GM23338 (cell line): ENCODE measurements at regions not wholly inside any gene's neighbourhood (a gene's known extent, or its start where the extent isn't known, plus 50 kb on each side); places are given as distances from the start of the nearest gene placed in this dataset.

Experiments used
- ATAC-seq: fragments of 200-7000 bp; cut with Tn5 transposase; 3 replicates; pipeline ENCODE4 v1.9.1; 2020
- DNase-seq: peaks from one replicate; pipeline ENCODE4 v3.0.0-alpha.2; 2015; ENCODE audit warnings: low spot score
- H2AFZ ChIP-seq: fragments of 200-600 bp; sonication (generic); 2 replicates; pipeline ENCODE4 v1.8.0; 2016; ENCODE audit warnings: antibody characterized with exemption, mild to moderate bottlenecking, moderate library complexity
- H3F3A ChIP-seq: fragments of 200-600 bp; sonication (generic); replicated peaks from 2 replicates; pipeline ENCODE4 v1.8.0; 2017; ENCODE audit warnings: antibody characterized with exemption, mixed run types, low read depth
- H3K27ac ChIP-seq: fragments of 200-600 bp; sonication (generic); 2 replicates; pipeline ENCODE4 v1.6.1; 2016; ENCODE audit warnings: low read depth
- H3K27me3 ChIP-seq: fragments of 200-600 bp; sonication (generic); 2 replicates; pipeline ENCODE4 v1.8.0; 2016; ENCODE audit warnings: mild to moderate bottlenecking, mixed run types, moderate library complexity; ENCODE audit not compliant: insufficient read depth
- H3K36me3 ChIP-seq: fragments of 200-600 bp; sonication (generic); 2 replicates; pipeline ENCODE4 v1.8.0; 2016; ENCODE audit warnings: mild to moderate bottlenecking; ENCODE audit not compliant: insufficient read depth
- H3K4me1 ChIP-seq: fragments of 200-600 bp; sonication (generic); 2 replicates; pipeline ENCODE4 v1.8.0; 2016; ENCODE audit warnings: mild to moderate bottlenecking, moderate library complexity; ENCODE audit not compliant: insufficient read depth
- H3K4me2 ChIP-seq: fragments of 200-600 bp; sonication (generic); 2 replicates; pipeline ENCODE4 v1.7.1; 2017; ENCODE audit warnings: mixed run types
- H3K4me3 ChIP-seq: fragments of 200-600 bp; sonication (generic); 2 replicates; pipeline ENCODE4 v1.6.1; 2016; ENCODE audit warnings: mixed run types
- H3K79me2 ChIP-seq: fragments of 200-600 bp; sonication (generic); replicated peaks from 2 replicates; pipeline ENCODE4 v1.8.0; 2017; ENCODE audit warnings: mild to moderate bottlenecking; ENCODE audit not compliant: insufficient read depth
- H3K9me2 ChIP-seq: fragments of 200-600 bp; sonication (generic); 2 replicates; pipeline ENCODE4 v1.8.0; 2017; ENCODE audit not compliant: insufficient read depth
- H4K20me1 ChIP-seq: fragments of 200-600 bp; sonication (generic); replicated peaks from 2 replicates; pipeline ENCODE4 v1.8.0; 2017; ENCODE audit warnings: mild to moderate bottlenecking; ENCODE audit not compliant: insufficient read depth
- H3K27ac Mint-ChIP-seq: 2 replicates; pipeline ENCODE4 v1.8.0; 2020; ENCODE audit warnings: inconsistent platforms, mild to moderate bottlenecking, moderate library complexity, mixed read lengths
- H3K27me3 Mint-ChIP-seq: 3 replicates; pipeline ENCODE4 v1.8.0; 2022; ENCODE audit warnings: low read depth, mild to moderate bottlenecking, moderate library complexity, mixed read lengths, inconsistent platforms; ENCODE audit not compliant: insufficient read depth, poor library complexity
- H3K36me3 Mint-ChIP-seq: 3 replicates; pipeline ENCODE4 v1.8.0; 2021; ENCODE audit warnings: low read depth, mild to moderate bottlenecking, inconsistent platforms, moderate library complexity, mixed read lengths
- H3K4me1 Mint-ChIP-seq: 3 replicates; pipeline ENCODE4 v1.8.0; 2020; ENCODE audit warnings: mild to moderate bottlenecking, inconsistent platforms, mixed read lengths
- H3K4me3 Mint-ChIP-seq: 3 replicates; pipeline ENCODE4 v1.8.0; 2021; ENCODE audit warnings: moderate library complexity, mild to moderate bottlenecking, inconsistent platforms, mixed read lengths
- H3K9me3 Mint-ChIP-seq: 3 replicates; pipeline ENCODE4 v1.8.0; 2020; ENCODE audit warnings: moderate library complexity, mild to moderate bottlenecking, inconsistent platforms, mixed read lengths
- JUNB ChIP-seq: IDR thresholded peaks from one replicate; pipeline ENCODE4 v1.6.1; 2016; ENCODE audit warnings: antibody characterized with exemption; ENCODE audit not compliant: unreplicated experiment
- NANOG ChIP-seq: IDR thresholded peaks from 2 replicates; pipeline ENCODE4 v1.6.1; 2016; ENCODE audit warnings: antibody characterized with exemption, borderline replicate concordance
- POLR2AphosphoS5 ChIP-seq: IDR thresholded peaks from 2 replicates; pipeline ENCODE4 v1.6.1; 2016; ENCODE audit warnings: antibody characterized with exemption, low read depth
- REST ChIP-seq: IDR thresholded peaks from one replicate; pipeline ENCODE4 v1.6.1; 2018; ENCODE audit warnings: antibody characterized with exemption; ENCODE audit not compliant: unreplicated experiment
- ZNF462 ChIP-seq: fragments of 250-450 bp; sonication (Bioruptor Pico); IDR thresholded peaks from 2 replicates; pipeline ENCODE4 v1.5.0; 2020; ENCODE audit warnings: mild to moderate bottlenecking, moderate library complexity

- H3K4me3 Mint-ChIP-seq, result no peak overlapping the region
- peaks cover 51% of the 10 kb centered on the region for H3K4me1 Mint-ChIP-seq
- DNase-seq (no peak), ATAC-seq (no peak)
- H3K36me3 Mint-ChIP-seq, result 0 out of 3 replicates have a peak, but pooled peaks cover 3% of the 10 kb centered on the region
- Histone ChIP-seq H2AFZ (no peak overlapping the region), H3K4me2 (peak overlapping the region; percentile 35), H3K4me3 (no peak overlapping the region), H3K4me1 (peaks cover 58% of the 10 kb centered on the region), H3K36me3 (no peaks in the 10 kb centered on the region), H3F3A (0 out of 2 replicates have a peak, but pooled peaks cover 3% of the 10 kb centered on the region), H3K9me2 (0 out of 2 replicates have a peak, but pooled peaks cover 5% of the 10 kb centered on the region), H3K27me3 (no peaks in the 10 kb centered on the region), H3K79me2 (no peaks in the 10 kb centered on the region; the same call in 1 of the 2 replicates), H4K20me1 (no peaks in the 10 kb centered on the region), H3K27ac (peak overlapping the region; percentile 87)
- TF ChIP-seq JUNB (no peak), ZNF462 (CRISPR knock-in tag) (no peak), REST (no peak), NANOG (no peak), POLR2AphosphoS5 (no peak)
- H3K9me3 Mint-ChIP-seq, result no peaks in the 10 kb centered on the region
- peaks cover 8% of the 10 kb centered on the region for H3K27me3 Mint-ChIP-seq
- H3K27ac Mint-ChIP-seq, result peak overlapping the region; percentile 90
These were observed 232.3 kb upstream of the FGGY start for GRCh38 chr1:59064592-59064991.
